Esophagus (tissue), 2 donors: ENCODE measurements at regions not wholly inside any gene's neighbourhood (a gene's known extent, or its start where the extent isn't known, plus 50 kb on each side); places are given as distances from the start of the nearest gene placed in this dataset.

Experiments used
- H3K27ac ChIP-seq, 2 donors: one replicate each; pipeline ENCODE4 v1.5.1; 2013; ENCODE audit warnings: low read depth in 2 of 2, mild to moderate bottlenecking in 2 of 2, inconsistent platforms in 1 of 2, low read length in 1 of 2, moderate library complexity in 1 of 2
- H3K27me3 ChIP-seq, 2 donors: one replicate each; pipeline ENCODE4 v1.6.1; 2013; ENCODE audit warnings: low read length in 2 of 2, control low read depth in 1 of 2, mild to moderate bottlenecking in 1 of 2; ENCODE audit not compliant: insufficient read depth in 2 of 2, control insufficient read depth in 1 of 2
- H3K36me3 ChIP-seq, 2 donors: one replicate each; pipeline ENCODE4 v1.6.1; 2013; ENCODE audit warnings: low read length in 1 of 2; ENCODE audit not compliant: control insufficient read depth in 2 of 2, insufficient read depth in 2 of 2
- H3K4me1 ChIP-seq, 2 donors: one replicate each; pipeline ENCODE4 v1.6.1; 2013; ENCODE audit warnings: low read length in 1 of 2; ENCODE audit not compliant: control insufficient read depth in 2 of 2, insufficient read depth in 2 of 2
- H3K4me3 ChIP-seq, 2 donors: one replicate each; pipeline ENCODE4 v1.5.1; 2013; ENCODE audit warnings: low read length in 2 of 2, mild to moderate bottlenecking in 2 of 2, low read depth in 1 of 2, moderate library complexity in 1 of 2
- H3K9me3 ChIP-seq, 2 donors: one replicate each; pipeline ENCODE4 v1.6.1; 2013; ENCODE audit warnings: mild to moderate bottlenecking in 2 of 2, low read depth in 1 of 2, low read length in 1 of 2, moderate library complexity in 1 of 2; ENCODE audit not compliant: control insufficient read depth in 2 of 2, insufficient read depth in 1 of 2
- WGBS, 2 donors: extraction: QIAGEN DNeasy Blood & Tissue Kit; methylation state at CpG; one replicate each; pipeline ENCODE4 v1.1.7; 2013; 5-methylcytosine and 5-hydroxymethylcytosine counted together
- donor health status: healthy with polysubstance abuse.
- donor health status: Bipolar disorder and iron deficiency.

DNA sequence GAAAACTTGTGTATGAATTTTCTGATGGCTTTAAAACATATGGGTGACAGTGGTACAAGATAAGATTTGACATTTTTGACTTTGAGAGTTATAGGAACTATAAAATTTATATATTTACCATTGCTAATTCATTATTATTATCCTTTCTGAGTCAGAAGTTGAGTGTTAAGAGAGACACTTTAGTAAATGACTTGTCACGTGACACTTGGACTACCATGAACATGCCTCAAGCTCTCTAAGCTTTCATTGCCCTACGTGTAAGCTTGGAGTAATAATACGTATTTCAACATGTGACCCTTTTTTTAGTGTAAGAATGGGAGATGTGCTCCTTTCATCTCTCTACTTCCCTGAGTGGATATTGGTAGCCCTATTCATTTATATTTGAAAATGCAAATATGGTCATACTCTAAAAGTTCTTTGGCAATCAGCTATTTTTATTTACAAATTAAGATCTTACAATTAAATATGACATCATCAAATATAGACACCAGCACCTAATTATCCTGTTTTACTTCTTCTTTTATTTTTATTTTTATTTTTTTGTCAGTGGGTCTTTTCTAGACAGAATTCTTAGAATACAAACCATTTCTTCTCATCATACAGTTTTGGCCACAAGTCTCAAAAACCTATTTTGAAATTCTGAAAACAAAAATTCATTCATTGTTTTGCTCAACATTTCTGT is 837.0 kb downstream of the PDHA2 start:
- Histone ChIP-seq H3K36me3 (no peaks in the 10 kb centered on the region), H3K9me3 (no peaks in the 10 kb centered on the region), H3K27ac (no peak overlapping the region), H3K4me3 (no peak overlapping the region), H3K27me3 (no peaks in the 10 kb centered on the region), H3K4me1 (no peaks in the 10 kb centered on the region)
- WGBS, 2 donors, result 79% methylated on average over 3 of the region's 3 CpGs

- H3K9me3 ChIP-seq, result no peaks in the 10 kb centered on the region
- H3K27me3 ChIP-seq, result no peaks in the 10 kb centered on the region
- no peaks in the 10 kb centered on the region for H3K36me3 ChIP-seq
- H3K4me3 ChIP-seq, result no peak overlapping the region
- 30 to 53% methylated on average over 1 of the region's 1 CpG for WGBS, 2 donors
- no peaks in the 10 kb centered on the region for H3K4me1 ChIP-seq
- no peak overlapping the region for H3K27ac ChIP-seq
Measured at GRCh38 chr4:96677499-96677898, 837.6 kb downstream of the PDHA2 start.

- Histone ChIP-seq H3K27me3 (no peaks in the 10 kb centered on the region), H3K27ac (no peak overlapping the region), H3K9me3 (no peaks in the 10 kb centered on the region), H3K4me3 (no peak overlapping the region), H3K36me3 (no peaks in the 10 kb centered on the region), H3K4me1 (no peaks in the 10 kb centered on the region)
Measured at GRCh38 chr4:96681218-96681617, 841.3 kb downstream of the PDHA2 start.

DNA sequence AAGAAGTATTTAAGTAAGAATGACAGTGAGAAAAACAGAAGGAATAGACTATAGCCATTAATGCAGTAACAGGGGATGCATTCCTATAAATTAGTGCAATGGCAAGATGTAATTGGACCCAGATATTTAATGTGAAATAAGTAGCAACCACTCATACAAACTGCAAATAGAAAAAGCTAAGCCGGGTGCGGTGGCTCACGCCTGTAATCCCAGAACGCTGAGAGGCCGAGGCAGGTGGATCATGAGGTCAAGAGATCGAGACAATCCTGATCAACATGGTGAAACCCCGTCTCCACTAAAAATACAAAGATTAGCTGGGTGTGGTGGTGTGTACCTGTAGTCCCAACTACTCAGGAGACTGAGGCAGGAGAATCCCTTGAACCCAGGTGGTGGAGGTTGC is 845.8 kb downstream of the PDHA2 start:
- H3K36me3 ChIP-seq, result no peaks in the 10 kb centered on the region
- H3K4me3 ChIP-seq, result no peak overlapping the region
- no peaks in the 10 kb centered on the region for H3K4me1 ChIP-seq
- H3K9me3 ChIP-seq, result no peaks in the 10 kb centered on the region
- no peaks in the 10 kb centered on the region for H3K27me3 ChIP-seq
- no peak overlapping the region for H3K27ac ChIP-seq
- 89 to 93% methylated on average over 7 of the region's 7 CpGs for WGBS, 2 donors

DNA sequence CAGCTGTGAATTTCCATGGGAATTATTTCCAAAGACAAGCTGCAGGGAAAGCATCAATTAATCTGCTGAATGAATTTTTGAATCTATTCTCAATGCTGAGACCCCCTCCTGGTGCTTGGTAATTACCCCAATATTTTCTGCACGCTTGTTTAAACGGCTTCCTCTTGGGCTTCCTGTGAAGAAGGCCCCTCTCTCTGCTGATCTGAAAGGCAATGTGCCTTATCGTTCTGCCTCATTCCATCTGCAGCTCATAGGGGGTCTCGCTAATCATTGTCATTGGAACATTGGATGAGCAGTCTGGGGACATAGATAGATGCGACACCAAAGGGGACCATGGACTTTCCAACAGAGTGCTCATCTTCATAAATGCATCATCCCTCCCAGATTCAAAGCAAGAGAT is 851.6 kb downstream of the PDHA2 start:
- 81 to 86% methylated on average over 5 of the region's 5 CpGs for WGBS, 2 donors
- Histone ChIP-seq H3K4me1 (no peaks in the 10 kb centered on the region), H3K27ac (no peak overlapping the region), H3K9me3 (peaks cover 0 to 2% of the 10 kb centered on the region in 2 donors), H3K4me3 (no peak overlapping the region), H3K27me3 (no peaks in the 10 kb centered on the region), H3K36me3 (no peaks in the 10 kb centered on the region)

DNA sequence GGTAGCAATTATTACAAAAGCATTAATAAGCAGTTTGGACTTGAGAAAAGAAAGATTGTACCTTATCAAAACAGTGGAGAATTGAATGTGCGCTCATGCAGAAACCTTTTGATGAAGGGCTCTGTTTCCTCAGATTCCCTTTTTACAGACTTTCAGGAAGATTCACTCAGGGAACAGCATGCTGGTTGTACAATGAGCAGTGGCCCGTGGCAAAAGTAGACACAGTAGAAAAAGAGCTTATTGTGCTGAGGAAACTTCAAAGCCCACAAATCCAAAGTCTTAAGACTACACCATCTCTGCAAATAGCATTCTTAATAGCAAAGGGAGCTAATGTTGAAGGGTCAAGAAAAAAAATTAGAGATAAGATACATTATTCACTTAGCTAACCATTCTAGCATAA is 858.9 kb downstream of the PDHA2 start:
- 65 to 72% methylated on average over 2 of the region's 2 CpGs for WGBS, 2 donors
- Histone ChIP-seq H3K27ac (no peak overlapping the region), H3K4me3 (no peak overlapping the region), H3K9me3 (no peaks in the 10 kb centered on the region), H3K4me1 (no peaks in the 10 kb centered on the region), H3K36me3 (no peaks in the 10 kb centered on the region), H3K27me3 (no peaks in the 10 kb centered on the region)

GRCh38 chr4:96703265-96703664 is 863.4 kb downstream of the PDHA2 start:
- Histone ChIP-seq H3K9me3 (no peaks in the 10 kb centered on the region), H3K4me1 (no peaks in the 10 kb centered on the region), H3K27ac (no peak overlapping the region), H3K27me3 (no peaks in the 10 kb centered on the region), H3K4me3 (no peak overlapping the region), H3K36me3 (no peaks in the 10 kb centered on the region)
- whole genome bisulfite sequencing, 2 donors, result 59 to 71% methylated on average over 2 of the region's 2 CpGs

GRCh38 chr4:96708766-96709165 is 868.9 kb downstream of the PDHA2 start:
- H3K4me1 ChIP-seq, result no peaks in the 10 kb centered on the region
- H3K27me3 ChIP-seq, result no peaks in the 10 kb centered on the region
- no peaks in the 10 kb centered on the region for H3K9me3 ChIP-seq
- H3K36me3 ChIP-seq, result no peaks in the 10 kb centered on the region
- H3K4me3 ChIP-seq, result no peak overlapping the region
- no peak overlapping the region for H3K27ac ChIP-seq
- WGBS, 2 donors, result 77 to 81% methylated on average over 1 of the region's 1 CpG

- no peaks in the 10 kb centered on the region for H3K9me3 ChIP-seq
- no peaks in the 10 kb centered on the region for H3K36me3 ChIP-seq
- no peaks in the 10 kb centered on the region for H3K27me3 ChIP-seq
- WGBS, 2 donors, result 68 to 73% methylated on average over 7 of the region's 7 CpGs
- H3K27ac ChIP-seq, result no peak overlapping the region
- no peaks in the 10 kb centered on the region for H3K4me1 ChIP-seq
- no peak overlapping the region for H3K4me3 ChIP-seq
Measured at GRCh38 chr4:96713271-96713850, 873.5 kb downstream of the PDHA2 start.

- Histone ChIP-seq H3K9me3 (no peaks in the 10 kb centered on the region), H3K4me3 (no peak overlapping the region), H3K4me1 (no peaks in the 10 kb centered on the region), H3K27me3 (no peaks in the 10 kb centered on the region), H3K27ac (no peak overlapping the region), H3K36me3 (no peaks in the 10 kb centered on the region)
Measured at GRCh38 chr4:96729641-96730040, 889.7 kb downstream of the PDHA2 start.
